Suprapubic skin (tissue), 4 donors: ENCODE measurements at regions not wholly inside any gene's neighbourhood (a gene's known extent, or its start where the extent isn't known, plus 50 kb on each side); places are given as distances from the start of the nearest gene placed in this dataset.
A peak's percentile ranks its signal among the peaks of the same experiment; 100 is the strongest.

Experiments
- DNase-seq, 2 donors: peaks; one replicate each; pipeline ENCODE4 v3.0.0-alpha.2; 2019; ENCODE audit warnings: low spot score in 2 of 2
- H3K27ac ChIP-seq: fragments of 200-600 bp; sonication (generic); one replicate; pipeline ENCODE4 v1.5.1; 2019
- H3K27me3 ChIP-seq: fragments of 200-600 bp; sonication (generic); one replicate; pipeline ENCODE4 v1.5.1; 2019
- H3K36me3 ChIP-seq: fragments of 200-600 bp; sonication (generic); one replicate; pipeline ENCODE4 v1.5.1; 2019
- H3K4me1 ChIP-seq: fragments of 200-600 bp; sonication (generic); one replicate; pipeline ENCODE4 v1.5.1; 2019
- H3K4me3 ChIP-seq: fragments of 200-600 bp; sonication (generic); one replicate; pipeline ENCODE4 v1.5.1; 2019; ENCODE audit warnings: mild to moderate bottlenecking
- H3K9me3 ChIP-seq: fragments of 200-600 bp; sonication (generic); one replicate; pipeline ENCODE4 v1.5.1; 2019
- EP300 ChIP-seq: sonication (generic); formaldehyde crosslinking; IDR thresholded peaks from one replicate; pipeline ENCODE4 v1.6.1; 2017; ENCODE audit warnings: antibody characterized with exemption
- POLR2A ChIP-seq, 2 donors: fragments of 450-650 bp; IDR thresholded peaks; one replicate each; pipeline ENCODE4 v1.6.1; 2017; ENCODE audit warnings: antibody characterized with exemption in 2 of 2, mild to moderate bottlenecking in 2 of 2, moderate library complexity in 2 of 2
- POLR2AphosphoS5 ChIP-seq, 3 donors: sonication (generic); formaldehyde crosslinking; IDR thresholded peaks; one replicate each; pipeline ENCODE4 v1.6.1; 2017; ENCODE audit warnings: antibody characterized with exemption in 3 of 3
- WGBS: methylation state at CpG from one replicate; pipeline ENCODE4 v1.1.5; 2018; 5-methylcytosine and 5-hydroxymethylcytosine counted together
- TF ChIP-seq, protein P1 (sequence below), 2 donors: fragments of 200-600 bp in 1 of 2; fragments of 450-650 bp in 1 of 2; sonication (generic) in 1 of 2; IDR thresholded peaks; one replicate each; pipeline ENCODE4 v1.5.1; 2016 to 2019; ENCODE audit warnings: antibody characterized with exemption in 2 of 2, mild to moderate bottlenecking in 1 of 2, moderate library complexity in 1 of 2

DNA sequence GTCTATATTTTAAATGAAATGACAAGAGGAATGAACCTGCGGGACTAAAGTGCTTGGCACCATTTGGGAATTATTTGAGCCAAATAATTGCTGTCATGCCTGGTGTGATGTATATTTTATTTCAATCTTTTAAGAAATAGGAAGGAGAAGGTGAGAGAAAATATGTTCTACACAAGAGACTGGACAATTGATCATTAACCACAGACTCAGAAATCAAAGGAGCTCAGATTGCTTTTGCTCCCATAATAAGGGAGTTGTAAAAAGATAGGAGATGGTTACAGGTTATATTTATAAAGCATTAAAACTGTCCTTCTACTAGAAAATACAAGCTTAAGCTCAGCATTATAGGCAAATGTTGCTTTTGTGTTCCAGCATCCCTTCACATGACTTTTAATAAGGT lies 515.2 kb upstream of the SULF2 start:
- no peaks in the 10 kb centered on the region for H3K36me3 ChIP-seq
- H3K27ac ChIP-seq = no peak overlapping the region
- H3K9me3 ChIP-seq = no peaks in the 10 kb centered on the region
- H3K4me3 ChIP-seq = no peak overlapping the region
- H3K27me3 ChIP-seq = peaks cover 12% of the 10 kb centered on the region
- WGBS = 50% methylated on average over 1 of the region's 1 CpG
- TF ChIP-seq EP300 (no peak), POLR2A (IDR thresholded peaks at IDR 0.05) (no peak)
- DNase-seq = no peak
- peaks cover 20% of the 10 kb centered on the region for H3K4me1 ChIP-seq

DNA sequence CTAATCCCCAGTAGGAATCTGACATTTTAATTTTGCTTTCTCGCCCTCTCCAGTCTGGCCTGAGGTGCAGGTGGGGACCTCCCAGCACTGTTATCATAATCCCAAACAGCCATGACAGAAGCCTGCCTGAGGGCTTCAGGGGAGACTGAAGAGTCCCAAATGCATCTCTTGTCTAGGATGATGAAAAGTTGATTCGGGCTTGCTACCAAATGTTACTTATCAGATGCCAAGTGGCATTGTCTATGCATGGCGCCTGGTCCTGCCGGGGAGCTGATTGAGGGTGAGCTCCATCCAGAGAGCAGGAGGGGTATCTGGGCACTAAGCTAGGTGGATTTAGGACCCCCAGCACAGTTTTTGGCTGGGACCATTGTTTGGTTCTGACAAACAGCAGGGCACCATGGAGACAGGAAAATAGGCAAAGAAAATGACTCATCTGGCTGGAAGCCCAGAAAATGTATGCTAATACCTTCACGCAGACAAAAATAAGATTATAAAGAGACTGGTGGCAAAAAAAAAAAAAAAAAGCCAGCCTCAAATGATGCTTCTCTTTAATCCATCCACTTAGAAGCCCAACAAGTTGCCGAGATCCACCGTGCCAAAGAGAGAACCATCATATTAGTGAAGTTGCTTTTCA lies 513.7 kb upstream of the SULF2 start:
- Histone ChIP-seq H3K4me1 (peaks cover 27% of the 10 kb centered on the region), H3K4me3 (no peak overlapping the region), H3K9me3 (no peaks in the 10 kb centered on the region), H3K36me3 (no peaks in the 10 kb centered on the region), H3K27me3 (peaks cover 2% of the 10 kb centered on the region), H3K27ac (no peak overlapping the region)
- TF ChIP-seq EP300 (no peak), POLR2A (IDR thresholded peaks at IDR 0.05) (no peak), POLR2AphosphoS5 (IDR thresholded peaks at IDR 0.05) (no peak)
- TF ChIP-seq, protein P1, sequence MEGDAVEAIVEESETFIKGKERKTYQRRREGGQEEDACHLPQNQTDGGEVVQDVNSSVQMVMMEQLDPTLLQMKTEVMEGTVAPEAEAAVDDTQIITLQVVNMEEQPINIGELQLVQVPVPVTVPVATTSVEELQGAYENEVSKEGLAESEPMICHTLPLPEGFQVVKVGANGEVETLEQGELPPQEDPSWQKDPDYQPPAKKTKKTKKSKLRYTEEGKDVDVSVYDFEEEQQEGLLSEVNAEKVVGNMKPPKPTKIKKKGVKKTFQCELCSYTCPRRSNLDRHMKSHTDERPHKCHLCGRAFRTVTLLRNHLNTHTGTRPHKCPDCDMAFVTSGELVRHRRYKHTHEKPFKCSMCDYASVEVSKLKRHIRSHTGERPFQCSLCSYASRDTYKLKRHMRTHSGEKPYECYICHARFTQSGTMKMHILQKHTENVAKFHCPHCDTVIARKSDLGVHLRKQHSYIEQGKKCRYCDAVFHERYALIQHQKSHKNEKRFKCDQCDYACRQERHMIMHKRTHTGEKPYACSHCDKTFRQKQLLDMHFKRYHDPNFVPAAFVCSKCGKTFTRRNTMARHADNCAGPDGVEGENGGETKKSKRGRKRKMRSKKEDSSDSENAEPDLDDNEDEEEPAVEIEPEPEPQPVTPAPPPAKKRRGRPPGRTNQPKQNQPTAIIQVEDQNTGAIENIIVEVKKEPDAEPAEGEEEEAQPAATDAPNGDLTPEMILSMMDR (IDR thresholded peaks at IDR 0.05) = no peak
- WGBS = 30% methylated on average over 7 of the region's 7 CpGs
- DNase-seq = no peak

DNA sequence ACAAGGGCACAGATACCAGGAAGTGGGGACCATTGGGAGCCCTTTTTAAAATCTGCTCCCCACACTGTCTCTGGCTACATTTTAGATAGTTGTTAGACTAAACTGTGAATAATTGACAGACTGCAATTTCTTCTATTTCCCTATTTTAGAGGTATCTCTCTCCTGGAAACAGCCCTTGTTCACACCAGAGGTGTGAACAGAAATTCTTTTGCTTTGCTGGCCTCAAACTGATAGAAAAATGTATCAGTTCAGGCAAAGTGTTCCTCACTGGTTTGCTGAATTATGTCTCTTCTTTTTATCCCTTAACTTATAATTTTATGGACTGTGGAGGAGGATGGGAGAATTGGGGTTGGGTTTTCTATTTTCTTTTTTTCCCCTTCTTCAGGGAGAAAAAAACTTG lies 513.2 kb upstream of the SULF2 start:
- peaks cover 27% of the 10 kb centered on the region for H3K4me1 ChIP-seq
- TF ChIP-seq POLR2AphosphoS5 (IDR thresholded peaks at IDR 0.05) = no peak
- TF ChIP-seq POLR2A (IDR thresholded peaks at IDR 0.05) = no peak
- TF ChIP-seq, protein P1 (IDR thresholded peaks at IDR 0.05) = no peak
- TF ChIP-seq EP300 = no peak
- no peaks in the 10 kb centered on the region for H3K9me3 ChIP-seq
- no peak overlapping the region for H3K27ac ChIP-seq
- H3K36me3 ChIP-seq = no peaks in the 10 kb centered on the region
- H3K4me3 ChIP-seq = no peak overlapping the region
- DNase-seq = no peak
- H3K27me3 ChIP-seq = no peaks in the 10 kb centered on the region

DNA sequence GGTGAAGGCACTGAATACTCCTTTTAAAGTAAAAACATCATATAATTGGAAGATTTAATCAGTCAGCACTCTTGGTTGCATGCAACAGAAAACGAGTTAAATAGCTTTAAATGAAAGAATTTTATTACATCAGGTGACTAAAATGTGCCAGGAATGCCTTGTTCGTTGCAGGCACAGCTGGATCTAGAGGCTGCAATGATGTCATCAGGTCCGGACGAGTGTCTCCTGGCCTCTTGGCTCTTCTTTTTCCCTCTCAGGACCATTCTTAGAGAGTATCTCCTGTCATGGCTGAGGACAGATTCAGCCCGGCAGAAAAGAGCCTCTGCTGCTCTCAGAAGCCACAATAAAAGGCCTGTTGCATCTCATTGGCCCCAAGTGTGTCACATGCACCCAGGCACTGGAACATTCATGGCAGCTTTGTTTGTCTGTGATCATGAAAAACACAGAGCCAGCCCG lies 510.7 kb upstream of the SULF2 start:
- Histone ChIP-seq H3K9me3 (no peaks in the 10 kb centered on the region), H3K36me3 (no peaks in the 10 kb centered on the region), H3K27me3 (no peaks in the 10 kb centered on the region), H3K4me1 (peaks cover 27% of the 10 kb centered on the region), H3K4me3 (no peak overlapping the region), H3K27ac (no peak overlapping the region)
- DNase-seq = no peak
- no peak for TF ChIP-seq POLR2AphosphoS5 (IDR thresholded peaks at IDR 0.05)
- WGBS = 51% methylated on average over 6 of the region's 6 CpGs

DNA sequence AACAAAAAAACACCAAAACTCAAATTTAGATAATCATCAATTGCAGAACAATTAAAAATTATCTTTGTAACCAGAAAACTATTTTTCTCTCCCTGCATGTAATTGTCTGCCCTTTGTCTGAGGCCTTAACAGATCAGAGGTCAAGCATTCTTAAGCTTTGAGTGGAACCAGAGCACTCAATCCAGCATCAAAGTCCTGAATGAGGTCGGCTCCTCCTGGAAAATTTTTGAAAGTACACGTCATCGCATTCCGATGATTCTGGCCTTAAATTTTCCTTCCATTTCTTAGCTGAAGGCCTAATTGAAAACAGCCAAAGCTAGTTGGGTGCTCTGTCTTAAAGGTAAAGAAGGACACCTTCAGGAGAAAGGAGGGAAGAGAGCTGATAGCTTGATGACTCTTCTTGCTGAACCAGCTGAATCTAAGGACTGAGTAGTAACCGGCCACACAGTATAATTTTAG lies 510.2 kb upstream of the SULF2 start:
- Histone ChIP-seq H3K36me3 (no peaks in the 10 kb centered on the region), H3K27ac (no peak overlapping the region), H3K4me3 (no peak overlapping the region), H3K9me3 (no peaks in the 10 kb centered on the region), H3K27me3 (no peaks in the 10 kb centered on the region), H3K4me1 (peaks cover 27% of the 10 kb centered on the region)
- TF ChIP-seq POLR2AphosphoS5 (IDR thresholded peaks at IDR 0.05) (peak in 1 of 3 donors; percentile 50), POLR2A (IDR thresholded peaks at IDR 0.05) (no peak), EP300 (no peak)
- TF ChIP-seq, protein P1 (IDR thresholded peaks at IDR 0.05) = no peak
- 27% methylated on average over 5 of the region's 5 CpGs for WGBS
- no peak for DNase-seq

DNA sequence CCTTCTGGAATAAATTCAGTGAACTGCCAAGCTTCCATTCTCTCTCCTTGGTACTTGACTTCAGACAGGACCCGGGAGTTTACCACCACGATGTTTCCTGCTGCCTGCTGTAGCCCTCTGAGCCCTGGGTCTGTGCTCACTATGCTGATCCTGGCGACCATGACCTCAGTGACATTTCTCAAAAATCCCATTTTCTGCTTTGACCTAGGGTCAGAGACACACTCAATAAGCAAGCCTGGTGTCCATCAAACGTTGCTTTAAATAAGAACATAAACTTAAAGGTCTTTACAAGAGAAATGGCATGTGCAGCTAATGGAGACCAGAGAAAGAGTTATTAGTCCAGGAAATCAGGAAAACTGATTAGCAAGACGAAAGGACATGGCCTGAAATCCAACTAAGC lies 509.7 kb upstream of the SULF2 start:
- Histone ChIP-seq H3K27ac (no peak overlapping the region), H3K4me1 (peaks cover 27% of the 10 kb centered on the region), H3K9me3 (no peaks in the 10 kb centered on the region), H3K4me3 (no peak overlapping the region), H3K27me3 (no peaks in the 10 kb centered on the region), H3K36me3 (no peaks in the 10 kb centered on the region)
- TF ChIP-seq, protein P1 (IDR thresholded peaks at IDR 0.05) = no peak
- TF ChIP-seq EP300 = no peak
- no peak for TF ChIP-seq POLR2A (IDR thresholded peaks at IDR 0.05)
- no peak for TF ChIP-seq POLR2AphosphoS5 (IDR thresholded peaks at IDR 0.05)
- 53% methylated on average over 5 of the region's 5 CpGs for WGBS
- DNase-seq = no peak
